ENCODE measurements at regions not wholly inside any gene's neighbourhood (a gene's known extent, or its start where the extent isn't known, plus 50 kb on each side); places are given as distances from the start of the nearest gene placed in this dataset.

DNA sequence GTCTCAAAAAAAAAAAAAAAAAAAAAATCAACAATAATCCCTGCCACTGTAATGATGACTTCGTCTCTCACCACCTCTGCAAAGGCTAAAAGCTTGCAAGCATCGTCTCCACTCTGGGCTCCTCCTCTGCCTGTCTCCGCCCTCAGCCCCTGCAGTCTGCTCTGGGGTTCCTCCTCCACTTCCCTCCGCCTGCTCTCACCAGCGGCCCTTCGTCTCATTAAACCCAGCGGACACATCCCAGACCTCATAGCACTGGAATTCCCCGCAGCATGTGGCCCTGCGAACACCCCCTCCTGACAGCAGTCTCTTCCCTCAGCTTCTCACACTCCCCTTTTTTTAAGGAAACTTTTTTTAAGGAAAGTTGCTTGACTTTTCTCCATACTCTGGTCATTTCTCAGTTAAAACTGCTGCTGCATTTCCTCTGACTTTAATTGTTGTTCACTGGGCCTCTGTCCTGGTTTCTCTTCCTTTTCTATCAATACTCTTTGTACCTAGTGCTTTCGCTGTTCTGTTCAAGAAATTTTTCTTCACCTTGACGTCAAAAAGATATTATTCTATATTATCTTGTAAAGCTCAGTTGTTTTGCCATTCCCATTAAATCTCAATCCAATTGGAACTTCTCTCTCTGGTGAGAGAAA lies 70.9 kb upstream of the PLEKHG1 start:
- Histone ChIP-seq H3K4me3 (ENCODE audit: extremely low read depth in 1 of 4, insufficient read depth in 2 of 4, low read depth in 3 of 4, low read length in 4 of 4) (no peak overlapping the region), H2BK120ac (replicated peaks; ENCODE audit: low read depth, low read length) (no peak overlapping the region), H3K4me1 (replicated peaks in 1 of 4; ENCODE audit: control insufficient read depth in 3 of 4, insufficient read depth in 4 of 4, low read length in 3 of 4) (peaks cover 0 to 4% (median 0%) of the 10 kb centered on the region in 4 experiments; a peak in 1 of 7 replicates), H4K20me1 (replicated peaks in 1 of 2; ENCODE audit: control insufficient read depth in 1 of 2, insufficient read depth in 2 of 2, low read length in 2 of 2) (no peaks in the 10 kb centered on the region), H3K14ac (ENCODE audit: insufficient read length) (no peak overlapping the region), H3K18ac (ENCODE audit: extremely low read depth, low read length) (no peak overlapping the region), H2BK12ac (ENCODE audit: low read depth, low read length) (no peak overlapping the region), H2AFZ (ENCODE audit: low read length) (no peak overlapping the region), H3K23ac (ENCODE audit: insufficient read length) (no peak overlapping the region), H2BK20ac (ENCODE audit: low read length) (no peak overlapping the region), H4K91ac (replicated peaks; ENCODE audit: insufficient read length, low read length) (no peak overlapping the region), H3K4ac (replicated peaks; ENCODE audit: insufficient read length, low read depth, low read length) (no peak overlapping the region), H3K79me1 (ENCODE audit: low read depth, low read length) (no peaks in the 10 kb centered on the region), H4K8ac (ENCODE audit: extremely low read depth, insufficient read depth, low read length) (no peak overlapping the region), H3K23me2 (ENCODE audit: low read depth, low read length) (no peaks in the 10 kb centered on the region), H3K9ac (replicated peaks in 1 of 4; ENCODE audit: extremely low read depth in 1 of 4, low read depth in 3 of 4, low read length in 3 of 4) (no peak overlapping the region), H2BK5ac (ENCODE audit: low read depth, low read length) (no peak overlapping the region), H3K79me2 (ENCODE audit: control insufficient read depth in 1 of 2, insufficient read depth in 2 of 2, low read length in 2 of 2) (no peaks in the 10 kb centered on the region), H3K4me2 (ENCODE audit: insufficient read depth in 1 of 2, low read depth in 2 of 2, low read length in 2 of 2) (no peak overlapping the region), H2BK15ac (ENCODE audit: low read length) (no peak overlapping the region), H2AK5ac (ENCODE audit: low read depth, low read length) (no peak overlapping the region), H3K56ac (replicated peaks; ENCODE audit: insufficient read length, low read depth, low read length) (no peak overlapping the region), H4K5ac (ENCODE audit: insufficient read length, low read depth, low read length) (no peak overlapping the region), H3K9me3 (ENCODE audit: insufficient read depth in 2 of 2, low read depth in 1 of 2, low read length in 1 of 2) (peaks cover 5 to 11% of the 10 kb centered on the region in 2 experiments), H3K27ac (ENCODE audit: low read depth, low read length) (no peak overlapping the region), H3K27me3 (replicated peaks in 1 of 4; ENCODE audit: control insufficient read depth in 3 of 4, extremely low read depth in 1 of 4, insufficient read depth in 3 of 4, low read length in 3 of 4) (no peaks in the 10 kb centered on the region; a peak in 1 of 7 replicates), H3K36me3 (ENCODE audit: control insufficient read depth in 2 of 4, insufficient read depth in 4 of 4, low read length in 3 of 4) (no peaks in the 10 kb centered on the region; a peak in 2 of 8 replicates)
- WGBS, 2 experiments (ENCODE audit: extremely low coverage in 1 of 2, insufficient coverage in 1 of 2, insufficient read length in 1 of 2, insufficient replicate concordance in 2 of 2, low coverage in 1 of 2, low lambda C conversion rate in 2 of 2, missing lambda C conversion rate in 1 of 2), result 48% methylated on average over 11 of the region's 11 CpGs; no CpG with 5 or more reads in 1 of the 2 experiments
- DNase-seq (ENCODE audit: low read depth in 1 of 2, low spot score in 2 of 2) (peak; percentile 57 to 60), FAIRE-seq (peak; percentile 58)
- ChIA-PET POLR2A (ENCODE audit: partially characterized antibody) (no interaction called here), CTCF (ENCODE audit: partially characterized antibody) (interaction anchor here (0.9 to 1.4 kb wide), 3 partner anchors 12 to 157 kb away, joined by 3 to 5 read pairs (median 3); no protein-coding TSS in a partner anchor)
- TF ChIP-seq, protein P1, sequence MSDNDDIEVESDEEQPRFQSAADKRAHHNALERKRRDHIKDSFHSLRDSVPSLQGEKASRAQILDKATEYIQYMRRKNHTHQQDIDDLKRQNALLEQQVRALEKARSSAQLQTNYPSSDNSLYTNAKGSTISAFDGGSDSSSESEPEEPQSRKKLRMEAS (IDR thresholded peaks at IDR 0.05), result peak; percentile 43; the same call in 1 of the 2 replicates
- TF ChIP-seq SAP30 (IDR thresholded peaks at IDR 0.05; ENCODE audit: insufficient read depth, insufficient replicate concordance, low read length), result no peak
- no peak for TF ChIP-seq ZNF274 (IDR thresholded peaks at IDR 0.05; ENCODE audit: borderline replicate concordance, extremely low read depth, low read length)
- no peak for TF ChIP-seq CHD1 (IDR thresholded peaks at IDR 0.05; ENCODE audit: low read depth, low read length)
- no peak for TF ChIP-seq SUZ12 (IDR thresholded peaks at IDR 0.05; ENCODE audit: low read length)
- TF ChIP-seq, protein P2, sequence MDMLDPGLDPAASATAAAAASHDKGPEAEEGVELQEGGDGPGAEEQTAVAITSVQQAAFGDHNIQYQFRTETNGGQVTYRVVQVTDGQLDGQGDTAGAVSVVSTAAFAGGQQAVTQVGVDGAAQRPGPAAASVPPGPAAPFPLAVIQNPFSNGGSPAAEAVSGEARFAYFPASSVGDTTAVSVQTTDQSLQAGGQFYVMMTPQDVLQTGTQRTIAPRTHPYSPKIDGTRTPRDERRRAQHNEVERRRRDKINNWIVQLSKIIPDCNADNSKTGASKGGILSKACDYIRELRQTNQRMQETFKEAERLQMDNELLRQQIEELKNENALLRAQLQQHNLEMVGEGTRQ (IDR thresholded peaks at IDR 0.05; ENCODE audit: low read length), result no peak
- TF ChIP-seq YY1 (IDR thresholded peaks at IDR 0.05; ENCODE audit: low read depth, low read length), result no peak
- TF ChIP-seq SP1 (IDR thresholded peaks at IDR 0.05; ENCODE audit: low read depth, low read length), result no peak
- TF ChIP-seq TEAD4 (IDR thresholded peaks at IDR 0.05; ENCODE audit: low read depth, low read length), result 0 out of 2 replicates have a peak, but pooled peaks have one; percentile 49
- no peak for TF ChIP-seq SIN3A (conservative IDR thresholded peaks at IDR 0.05 in 1 of 2, IDR thresholded peaks at IDR 0.05 in 1 of 2; ENCODE audit: low read depth in 1 of 2, low read length in 2 of 2)
- no peak for TF ChIP-seq SRF (IDR thresholded peaks at IDR 0.05; ENCODE audit: low read depth, low read length)
- TF ChIP-seq RAD21 (IDR thresholded peaks at IDR 0.05 in 1 of 2, conservative IDR thresholded peaks at IDR 0.05 in 1 of 2; ENCODE audit: low read depth in 2 of 2, low read length in 2 of 2), result no peak

All from H1 (cell line).